Epithelial cell of esophagus (primary cell): ENCODE measurements at regions not wholly inside any gene's neighbourhood (a gene's known extent, or its start where the extent isn't known, plus 50 kb on each side); places are given as distances from the start of the nearest gene placed in this dataset.
A peak's percentile ranks its signal among the peaks of the same experiment; 100 is the strongest.

Experiments
- DNase-seq: peaks from one replicate; pipeline ENCODE4 v3.0.0; 2010; ENCODE audit warnings: low read depth
- H3K4me3 ChIP-seq: 2 replicates; pipeline ENCODE4 v1.5.1; 2011; ENCODE audit warnings: mild to moderate bottlenecking, low read length, control low read depth
- TF ChIP-seq, protein P1 (sequence below): IDR thresholded peaks from 2 replicates; pipeline ENCODE4 v1.5.1; 2011; ENCODE audit warnings: low read depth, mild to moderate bottlenecking, low read length, control low read depth, inconsistent platforms; ENCODE audit not compliant: insufficient read depth; ENCODE audit errors: missing control alignments

DNA sequence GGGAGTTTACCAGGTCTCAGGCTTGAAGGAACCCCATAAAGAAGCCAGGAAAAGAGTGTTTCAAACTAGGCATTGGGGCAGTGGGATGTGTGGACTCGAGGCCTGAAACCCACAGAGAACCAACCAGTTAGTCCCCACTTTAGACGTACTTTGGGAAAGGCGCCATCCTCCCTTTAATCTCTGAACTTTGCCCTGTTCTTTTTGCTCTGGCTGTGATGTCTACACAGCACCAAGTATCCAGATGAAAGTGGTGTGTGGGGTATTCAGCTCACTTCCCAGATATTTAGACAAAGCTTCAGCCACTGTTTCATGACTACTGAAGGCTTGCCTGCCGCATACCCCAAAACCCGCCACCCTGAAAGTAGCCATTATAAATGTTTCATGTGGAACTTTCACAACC lies 116.9 kb upstream of the IRX5 start:
- TF ChIP-seq, protein P1, sequence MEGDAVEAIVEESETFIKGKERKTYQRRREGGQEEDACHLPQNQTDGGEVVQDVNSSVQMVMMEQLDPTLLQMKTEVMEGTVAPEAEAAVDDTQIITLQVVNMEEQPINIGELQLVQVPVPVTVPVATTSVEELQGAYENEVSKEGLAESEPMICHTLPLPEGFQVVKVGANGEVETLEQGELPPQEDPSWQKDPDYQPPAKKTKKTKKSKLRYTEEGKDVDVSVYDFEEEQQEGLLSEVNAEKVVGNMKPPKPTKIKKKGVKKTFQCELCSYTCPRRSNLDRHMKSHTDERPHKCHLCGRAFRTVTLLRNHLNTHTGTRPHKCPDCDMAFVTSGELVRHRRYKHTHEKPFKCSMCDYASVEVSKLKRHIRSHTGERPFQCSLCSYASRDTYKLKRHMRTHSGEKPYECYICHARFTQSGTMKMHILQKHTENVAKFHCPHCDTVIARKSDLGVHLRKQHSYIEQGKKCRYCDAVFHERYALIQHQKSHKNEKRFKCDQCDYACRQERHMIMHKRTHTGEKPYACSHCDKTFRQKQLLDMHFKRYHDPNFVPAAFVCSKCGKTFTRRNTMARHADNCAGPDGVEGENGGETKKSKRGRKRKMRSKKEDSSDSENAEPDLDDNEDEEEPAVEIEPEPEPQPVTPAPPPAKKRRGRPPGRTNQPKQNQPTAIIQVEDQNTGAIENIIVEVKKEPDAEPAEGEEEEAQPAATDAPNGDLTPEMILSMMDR, result no peak
- no peak for DNase-seq
- no peak overlapping the region for H3K4me3 ChIP-seq

DNA sequence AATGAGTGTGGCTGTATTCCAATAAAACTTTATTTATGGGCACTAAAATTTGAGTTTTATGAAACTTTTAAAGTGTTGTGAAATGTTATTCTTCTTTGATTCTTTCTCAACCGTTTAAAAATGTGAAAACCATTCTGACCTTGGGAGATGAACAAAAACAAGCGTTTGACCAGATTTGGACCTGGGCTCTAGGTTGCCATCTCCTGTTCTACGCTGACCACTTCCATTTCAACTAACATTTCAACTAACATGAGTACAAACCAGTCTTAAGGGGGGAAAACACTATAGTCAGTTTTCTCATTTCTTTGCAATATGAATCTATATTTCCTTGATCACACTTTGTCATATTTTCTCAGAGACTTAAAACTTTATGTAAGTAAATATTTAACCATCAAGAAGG lies 118.4 kb upstream of the IRX5 start:
- DNase-seq, result peak; percentile 6
- TF ChIP-seq, protein P1, result peak; percentile 6
- H3K4me3 ChIP-seq, result no peak overlapping the region

DNA sequence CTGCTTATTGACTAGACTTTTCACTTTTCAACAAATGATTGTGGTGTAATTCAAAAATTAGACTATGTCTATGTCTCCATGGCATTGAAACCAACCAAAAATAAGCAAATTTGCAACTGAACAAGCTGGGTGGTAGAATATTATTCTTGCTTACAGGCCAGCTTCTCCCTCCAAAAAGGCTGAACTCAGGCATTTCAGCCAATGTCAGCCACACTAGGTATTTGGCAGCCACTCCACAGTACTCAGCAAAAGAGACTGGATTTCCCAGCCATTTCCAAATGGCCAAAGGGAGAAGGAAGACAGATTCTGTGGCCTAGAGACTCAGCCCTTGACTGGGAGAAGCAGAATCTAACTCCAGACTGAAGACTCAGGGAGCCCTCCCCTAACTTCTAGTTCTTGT lies 121.8 kb upstream of the IRX5 start:
- TF ChIP-seq, protein P1, result no peak
- no peak for DNase-seq
- no peak overlapping the region for H3K4me3 ChIP-seq

DNA sequence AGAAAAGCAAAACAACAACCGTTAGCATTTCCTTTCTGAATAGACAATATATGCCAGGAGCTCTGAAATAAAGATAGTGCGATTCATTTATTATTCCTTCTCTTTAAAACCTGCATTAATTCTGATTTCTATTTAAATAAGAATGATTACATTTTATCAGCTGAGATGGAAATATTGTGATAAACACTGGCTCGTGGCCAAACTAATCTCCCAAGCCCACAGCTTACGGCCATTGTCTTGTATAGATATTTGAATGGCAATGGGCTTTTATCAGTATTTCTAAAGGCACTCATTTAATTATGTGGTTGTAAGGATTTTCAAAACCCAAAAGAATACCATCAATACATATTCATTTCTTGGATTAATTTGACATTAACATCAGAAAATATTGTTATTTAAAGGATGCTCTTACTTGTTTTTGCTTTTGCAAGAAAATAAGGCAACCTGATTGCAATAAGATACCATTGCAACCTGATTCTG lies 123.7 kb upstream of the IRX5 start:
- no peak overlapping the region for H3K4me3 ChIP-seq
- DNase-seq, result no peak
- TF ChIP-seq, protein P1, result no peak

DNA sequence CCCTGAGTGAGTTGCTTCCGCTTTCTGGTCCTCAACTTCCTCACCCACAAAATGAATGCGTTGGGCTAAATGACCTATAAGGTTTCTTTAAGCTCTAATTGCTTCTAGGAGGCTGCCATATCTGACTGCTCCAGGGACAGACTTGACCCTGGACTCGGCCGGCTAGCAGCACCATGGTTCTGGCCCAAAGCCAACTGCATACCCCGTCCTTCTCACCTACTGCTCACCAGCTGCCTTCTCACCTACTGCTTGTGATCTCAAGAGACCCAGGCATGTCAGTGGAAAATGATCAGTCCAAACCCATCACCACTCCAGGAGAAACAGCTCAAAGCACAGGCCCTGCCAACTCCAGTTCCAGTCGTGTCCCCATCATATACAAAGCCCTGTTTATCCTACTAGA lies 124.3 kb upstream of the IRX5 start:
- DNase-seq, result no peak
- TF ChIP-seq, protein P1, result no peak

DNA sequence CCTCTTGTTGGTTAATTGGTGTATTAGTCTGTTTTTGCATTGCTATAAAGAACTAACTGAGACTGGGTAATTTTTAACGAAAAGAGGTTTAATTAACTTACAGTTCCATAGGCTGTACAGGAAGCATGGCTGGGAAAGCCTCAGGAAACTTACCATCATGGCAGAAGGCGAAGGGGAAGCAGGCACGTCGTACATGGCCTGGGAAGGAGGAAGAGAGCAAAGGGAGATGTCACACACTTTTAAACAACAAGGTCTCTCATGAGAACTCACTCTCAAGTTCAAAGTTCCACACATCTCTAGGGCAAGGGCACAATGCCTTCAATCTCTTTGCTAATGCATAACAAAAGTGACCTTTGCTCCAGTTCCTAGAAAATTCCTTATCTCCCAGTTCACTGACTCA lies 125.0 kb upstream of the IRX5 start:
- DNase-seq, result no peak
- H3K4me3 ChIP-seq, result no peak overlapping the region
- TF ChIP-seq, protein P1, result no peak

More for the DNA sequence above, 124.3 kb upstream of the IRX5 start:
- H3K4me3 ChIP-seq, result no peak overlapping the region

DNA sequence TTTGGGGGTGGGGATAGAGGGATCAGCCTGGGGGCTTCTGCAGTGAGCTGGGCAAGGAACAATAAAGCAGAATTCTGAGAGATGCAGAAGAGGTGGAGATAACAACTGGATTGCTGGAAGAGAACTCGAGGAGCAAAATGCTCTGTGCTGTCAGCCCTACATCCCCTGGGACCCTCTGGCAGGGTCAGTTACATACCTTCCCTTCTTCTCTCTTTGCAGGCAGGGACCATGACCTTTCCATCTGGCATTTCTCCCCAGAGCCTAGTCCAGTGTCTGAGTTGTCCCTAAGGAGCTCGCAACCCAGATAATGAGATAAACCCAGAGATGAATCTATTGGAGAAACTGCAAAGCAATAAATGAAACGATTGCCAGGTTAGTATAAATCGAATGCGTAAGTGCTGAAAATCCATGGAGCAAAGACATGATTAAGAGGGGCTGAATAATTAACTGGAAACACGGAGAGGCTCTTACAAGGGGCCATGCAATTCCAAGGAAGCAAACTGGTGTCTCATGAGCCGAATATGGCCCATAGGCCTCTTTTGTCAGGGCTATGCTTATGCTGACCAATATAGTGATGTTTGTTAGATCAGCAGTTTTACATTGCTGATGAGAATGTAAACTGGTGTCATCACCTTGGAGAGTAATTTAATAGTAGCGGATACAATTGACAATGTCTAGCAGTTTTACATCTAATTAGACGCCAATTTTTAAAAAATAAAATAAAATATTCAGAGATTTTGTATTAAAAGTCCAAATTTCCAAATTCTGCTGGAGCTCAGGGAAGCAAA lies 129.4 kb upstream of the IRX5 start:
- H3K4me3 ChIP-seq, result no peak overlapping the region
- TF ChIP-seq, protein P1, result no peak
- DNase-seq, result no peak
